Posterior cingulate gyrus (tissue), 11 donors: ENCODE measurements at regions not wholly inside any gene's neighbourhood (a gene's known extent, or its start where the extent isn't known, plus 50 kb on each side); places are given as distances from the start of the nearest gene placed in this dataset.

Experiments used
- DNase-seq, 10 donors: peaks; one replicate each; pipeline versions ENCODE4 v3.0.0 to v3.0.0-alpha.2; 2020 to 2021; ENCODE audit warnings: mixed read lengths in 3 of 10
- intact Hi-C: fragments of 100-400 bp; cut with DNase I; formaldehyde crosslinking; loops from one replicate; pipeline ENCODE4 v1.15.1; 2023

DNA sequence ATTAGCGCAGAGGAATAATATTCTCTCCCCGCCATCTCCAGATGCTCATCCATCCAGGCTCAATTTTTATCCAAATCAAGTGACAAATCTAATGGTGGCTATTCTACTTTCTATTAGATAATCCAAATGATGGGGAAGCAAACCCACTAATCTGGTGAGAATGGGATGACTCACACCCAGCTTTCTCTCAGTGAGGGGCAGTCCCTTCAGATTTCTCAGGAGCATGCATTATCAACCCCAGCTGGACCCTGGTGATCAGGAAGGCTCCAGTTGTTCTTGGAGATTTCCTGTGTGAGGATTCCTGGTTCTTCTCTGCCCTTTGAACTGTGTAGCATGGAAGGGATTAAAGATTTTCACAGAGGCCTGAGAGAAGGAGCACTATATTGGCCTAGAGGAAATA is 358.0 kb downstream of the WDR72 start:
- intact Hi-C loops = loop anchor here (10.0 kb wide), 1 partner anchor 57 kb away; no protein-coding TSS in a partner anchor
- no peak for DNase-seq

- no peak for DNase-seq
- intact Hi-C loops = loop anchor here (10.0 kb wide), 1 partner anchor 56 kb away; no protein-coding TSS in a partner anchor
Observed at GRCh38 chr15:53400986-53401385, 358.5 kb downstream of the WDR72 start.

DNA sequence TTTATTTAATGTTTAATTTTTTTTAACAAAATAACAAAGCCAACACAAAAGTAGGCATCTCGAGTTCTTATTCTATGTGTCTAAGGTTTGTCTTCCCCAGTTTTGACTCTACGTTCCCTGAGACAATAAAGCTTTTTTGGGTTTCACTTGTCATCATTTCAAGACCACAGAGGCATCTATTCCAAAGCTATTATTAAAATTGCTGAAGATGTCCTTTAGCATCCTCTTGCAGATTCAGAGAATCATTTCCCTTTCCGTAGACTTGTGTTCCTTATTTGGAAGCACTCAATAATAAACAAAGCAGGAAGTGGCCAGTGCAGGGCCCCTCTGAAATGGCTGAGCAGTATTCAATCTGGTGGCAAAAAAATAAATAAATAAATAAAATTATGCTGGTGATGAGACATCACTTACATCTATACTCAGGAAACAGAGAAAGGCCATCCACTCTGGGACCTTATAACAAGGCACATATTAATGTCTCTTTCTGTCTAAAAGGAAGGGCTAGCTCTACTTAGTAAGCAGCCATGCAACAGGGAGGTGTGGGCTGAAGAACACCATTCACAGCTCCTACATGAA is 362.3 kb downstream of the WDR72 start:
- no peak for DNase-seq
- intact Hi-C loops = no loop called here

DNA sequence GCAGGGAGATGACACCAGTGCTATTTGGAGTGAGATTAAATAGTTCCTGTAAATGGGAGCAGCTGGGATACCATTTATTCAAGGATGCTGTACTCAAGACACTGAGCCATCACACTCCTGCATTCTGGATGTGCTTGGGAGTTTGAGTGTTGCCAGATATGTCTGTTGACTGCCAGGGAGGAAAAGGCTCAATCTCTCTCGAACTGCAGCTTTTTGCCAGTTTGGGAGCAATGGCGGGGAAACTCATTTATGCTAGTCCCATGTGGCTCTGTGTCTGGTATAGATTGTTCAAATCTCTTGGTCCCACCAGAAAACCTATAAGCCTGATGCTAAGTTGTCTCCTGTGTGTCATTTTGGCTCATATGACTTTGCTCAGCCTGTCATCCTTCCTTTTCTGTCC is 363.6 kb downstream of the WDR72 start:
- DNase-seq = no peak
- intact Hi-C loops = no loop called here

DNA sequence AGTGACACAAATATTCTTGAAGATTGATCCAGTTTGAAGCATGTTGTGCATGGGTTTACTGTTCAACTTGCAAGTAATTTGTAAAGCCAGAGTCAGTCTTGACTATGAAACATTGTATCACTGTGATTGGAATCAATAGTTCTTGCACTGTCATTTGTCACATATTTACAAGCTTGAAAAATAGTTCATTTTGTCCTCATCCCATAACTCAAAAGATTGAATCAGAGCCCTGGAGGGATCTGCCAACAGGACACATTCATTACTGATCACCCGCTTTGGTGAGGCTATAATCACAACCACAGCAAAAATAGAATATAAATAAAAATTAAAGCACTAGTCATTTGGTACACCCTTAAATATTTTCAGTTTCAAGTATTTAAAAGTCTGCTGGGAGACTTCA is 368.9 kb downstream of the WDR72 start:
- intact Hi-C loops = no loop called here
- DNase-seq = no peak

DNA sequence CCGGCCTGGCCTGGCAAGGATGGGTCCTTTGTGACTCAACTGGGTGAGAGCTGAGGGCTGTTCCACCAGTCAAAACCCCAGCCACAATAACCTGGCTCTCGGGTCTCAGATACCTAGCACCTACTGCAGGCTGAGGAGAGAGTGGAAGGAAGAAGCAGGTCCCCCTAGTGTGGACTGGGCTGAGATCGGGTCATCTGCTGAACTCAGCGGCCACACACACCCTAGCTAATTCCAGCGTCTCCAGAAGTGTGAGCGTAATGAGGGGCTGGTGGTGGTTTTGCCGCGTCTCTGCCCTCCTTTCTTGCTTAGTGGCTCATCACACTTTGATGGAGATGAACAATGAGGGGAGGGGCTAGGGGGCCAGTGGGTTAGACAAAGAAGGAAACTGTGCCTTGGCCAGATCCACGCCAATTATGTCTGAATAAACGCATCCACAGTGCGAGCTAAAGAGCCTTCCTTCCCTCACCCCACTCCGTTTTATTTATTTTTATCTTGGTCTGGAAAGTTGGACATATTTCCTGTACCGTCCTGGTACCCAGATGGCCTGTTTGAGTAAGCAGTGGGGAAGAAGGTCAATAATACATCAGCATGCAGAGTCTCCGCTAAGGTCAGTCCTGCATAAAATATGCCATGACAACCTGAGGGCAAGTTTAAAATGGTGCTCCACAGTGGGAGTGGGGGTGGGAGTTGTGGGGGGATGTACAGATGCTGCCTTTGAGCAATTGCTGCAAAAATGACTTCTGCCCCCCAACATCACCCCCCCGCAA is 370.0 kb downstream of the WDR72 start:
- intact Hi-C loops = no loop called here
- no peak for DNase-seq

- no peak for DNase-seq
- intact Hi-C loops = no loop called here
Observed at GRCh38 chr15:53384417-53384816, 375.0 kb downstream of the WDR72 start.

GRCh38 chr15:53378096-53378800 is 381.2 kb downstream of the WDR72 start:
- DNase-seq = no peak
- intact Hi-C loops = no loop called here

- DNase-seq = no peak
Observed at GRCh38 chr15:53367740-53368139, 391.7 kb downstream of the WDR72 start.

GRCh38 chr15:53360881-53361280 is 398.6 kb downstream of the WDR72 start:
- intact Hi-C loops = no loop called here
- no peak for DNase-seq

More at GRCh38 chr15:53367740-53368139, 391.7 kb downstream of the WDR72 start:
- intact Hi-C loops = no loop called here

GRCh38 chr15:53359038-53359437 is 400.4 kb downstream of the WDR72 start:
- DNase-seq = no peak
- intact Hi-C loops = no loop called here

DNA sequence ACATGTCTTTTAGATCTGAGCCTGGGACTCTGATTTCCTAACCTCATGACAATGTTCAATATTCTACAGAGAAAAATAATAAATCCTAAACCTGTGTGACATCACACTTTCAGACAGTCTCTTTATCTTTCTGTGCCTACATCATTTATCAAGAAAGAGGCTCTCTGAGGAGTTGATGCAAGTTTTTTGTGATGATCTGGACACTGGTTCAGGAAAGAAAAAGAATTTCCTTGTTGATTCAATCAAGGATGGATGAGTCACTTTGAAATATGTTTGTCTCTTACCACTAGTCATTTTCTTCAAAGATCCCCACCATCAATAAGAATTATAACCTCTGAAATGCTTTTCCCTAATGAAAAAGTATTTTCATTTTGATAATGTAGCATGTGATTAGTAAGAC is 404.6 kb downstream of the WDR72 start:
- intact Hi-C loops = no loop called here
- no peak for DNase-seq

GRCh38 chr15:53351373-53351772 is 408.1 kb downstream of the WDR72 start:
- intact Hi-C loops = no loop called here
- DNase-seq = no peak

GRCh38 chr15:53346583-53346982 is 412.9 kb downstream of the WDR72 start:
- intact Hi-C loops = loop anchor here (10.0 kb wide), 1 partner anchor 58 kb away; no protein-coding TSS in a partner anchor
- DNase-seq = no peak

DNA sequence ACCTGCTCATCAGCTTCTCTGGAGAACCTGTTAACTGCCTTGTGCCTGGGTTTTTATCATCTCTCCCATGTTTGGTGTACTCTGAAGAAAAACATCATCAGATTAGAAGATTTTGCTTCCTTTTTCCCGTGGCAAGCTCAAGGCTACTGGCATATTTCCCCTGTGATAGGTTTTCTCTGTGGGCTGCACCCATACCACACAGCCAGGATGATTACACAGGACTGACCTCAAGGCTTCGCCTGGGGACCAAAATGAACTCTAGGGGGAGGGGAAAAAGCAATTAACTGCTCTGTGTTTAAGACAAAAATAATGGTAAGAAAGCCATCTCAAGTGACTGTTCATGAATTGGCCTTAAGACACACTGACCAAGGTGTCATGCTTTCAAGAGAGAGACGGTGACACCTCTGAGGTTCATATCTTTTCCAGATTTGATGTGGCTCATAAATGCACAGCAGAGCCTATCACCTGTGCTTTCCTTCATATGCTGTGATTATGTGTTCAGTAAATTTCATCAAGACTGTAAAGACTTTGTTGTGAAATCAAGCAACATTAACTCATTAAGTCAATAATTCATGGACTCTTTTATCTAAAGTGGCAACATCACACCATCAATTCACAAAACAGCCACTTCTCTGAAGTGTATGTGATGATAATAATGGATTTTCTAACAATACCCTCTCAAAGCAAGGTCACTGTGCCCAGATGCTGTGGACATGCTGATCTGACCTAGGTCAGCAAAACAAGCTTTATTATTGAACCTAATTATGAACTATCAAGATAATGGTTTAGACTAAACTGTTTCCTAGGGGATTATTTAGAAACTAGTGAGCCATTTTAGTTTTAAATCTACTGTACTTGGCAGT is 427.9 kb downstream of the WDR72 start:
- intact Hi-C loops = no loop called here
- no peak for DNase-seq

DNA sequence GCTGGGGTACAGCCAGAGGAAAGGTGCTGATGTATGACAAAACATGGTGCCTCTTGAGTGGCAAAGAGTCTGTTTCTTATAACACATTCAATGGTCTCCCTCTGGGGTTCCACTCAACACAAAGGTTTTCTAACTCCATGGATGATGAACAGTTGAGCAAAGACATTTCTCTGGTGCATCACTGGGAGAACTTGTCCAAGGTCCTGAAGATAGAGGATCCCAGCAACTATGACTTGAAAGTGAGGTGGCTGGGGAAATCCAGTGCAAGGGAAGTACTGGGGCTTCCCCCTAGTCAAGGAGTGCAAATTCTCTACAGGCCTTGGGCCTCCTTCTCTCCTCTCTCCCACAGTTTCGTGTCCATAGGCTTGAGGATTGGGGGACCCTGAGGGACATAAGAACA is 431.1 kb downstream of the WDR72 start:
- intact Hi-C loops = no loop called here
- no peak for DNase-seq

DNA sequence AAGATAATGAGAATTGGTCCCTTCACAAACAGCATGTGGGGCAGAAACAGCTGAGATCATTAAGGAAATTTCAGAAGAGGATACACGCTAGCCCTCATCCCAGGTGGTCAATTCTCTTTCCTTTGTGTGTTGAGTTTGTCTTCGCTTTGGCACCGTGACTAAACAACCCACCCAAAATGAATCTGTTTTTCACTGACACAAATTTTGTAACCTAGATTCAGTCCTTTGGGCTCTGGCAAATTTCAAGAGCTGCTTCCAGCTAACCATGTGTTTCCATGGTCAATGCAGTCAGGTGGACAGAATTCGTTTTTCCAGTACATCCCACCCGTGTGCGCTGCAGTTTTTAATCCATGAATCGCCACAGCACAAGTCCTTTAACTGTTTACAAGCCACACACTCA is 435.4 kb downstream of the WDR72 start:
- intact Hi-C loops = no loop called here
- no peak for DNase-seq

DNA sequence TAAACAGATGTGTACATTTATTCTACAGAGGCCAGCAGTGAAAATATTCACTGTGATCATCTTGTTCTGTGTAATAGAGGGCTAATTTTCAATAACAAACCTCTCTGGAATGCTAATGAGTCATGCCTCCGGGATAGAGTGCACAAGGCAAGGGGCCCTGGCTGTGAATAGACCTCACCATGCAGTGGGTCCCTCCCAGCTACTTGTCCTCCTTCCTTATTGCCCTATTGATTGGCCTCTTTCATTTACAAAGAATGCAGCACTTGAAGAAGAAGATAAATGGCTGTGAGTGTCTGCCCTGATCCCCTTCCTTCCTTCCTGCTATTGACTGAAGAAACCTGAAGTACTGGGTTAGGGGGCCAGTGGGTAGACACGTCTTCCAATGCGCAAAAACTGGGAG is 436.3 kb downstream of the WDR72 start:
- intact Hi-C loops = no loop called here
- DNase-seq = no peak

DNA sequence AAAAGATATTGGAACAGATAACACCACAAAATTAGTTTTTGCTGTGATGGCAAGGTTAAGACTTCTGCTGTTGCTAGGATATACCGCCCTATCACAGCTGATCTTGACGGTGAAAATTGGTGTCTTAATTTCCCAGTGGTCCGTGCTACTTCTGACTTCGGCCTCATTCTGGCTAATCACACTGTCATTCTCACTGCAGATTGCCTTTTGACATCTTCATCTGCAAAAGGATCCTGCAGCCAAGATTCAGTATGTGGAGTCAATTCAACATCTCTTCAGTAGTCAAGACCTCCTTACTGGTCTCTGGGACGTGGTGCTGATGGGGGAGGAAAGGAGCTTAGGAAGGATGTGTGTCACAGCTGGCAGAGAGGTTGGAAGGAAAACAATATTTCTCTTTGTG is 438.6 kb downstream of the WDR72 start:
- DNase-seq = no peak
- intact Hi-C loops = no loop called here

- DNase-seq = no peak
- intact Hi-C loops = no loop called here
Observed at GRCh38 chr15:53312707-53313106, 446.8 kb downstream of the WDR72 start.

- intact Hi-C loops = no loop called here
- no peak for DNase-seq
Observed at GRCh38 chr15:53310709-53311108, 448.8 kb downstream of the WDR72 start.
